ENCODE measurements at regions not wholly inside any gene's neighbourhood (a gene's known extent, or its start where the extent isn't known, plus 50 kb on each side); places are given as distances from the start of the nearest gene placed in this dataset.

GRCh38 chr2:121125350-121125749, 159.7 kb downstream of the TFCP2L1 start:
- no peak for DNase-seq

GRCh38 chr2:121128741-121129659, 156.0 kb downstream of the TFCP2L1 start:
- peak; percentile 59 to 73 (median 72) for DNase-seq

- no peak for DNase-seq
Measured at GRCh38 chr2:121129692-121130091, 155.3 kb downstream of the TFCP2L1 start.

- no peak for DNase-seq
Measured at GRCh38 chr2:121130301-121130850, 154.6 kb downstream of the TFCP2L1 start.

GRCh38 chr2:121131375-121131774, 153.6 kb downstream of the TFCP2L1 start:
- DNase-seq = no peak

- DNase-seq = no peak
Measured at GRCh38 chr2:121132054-121132761, 152.8 kb downstream of the TFCP2L1 start.

GRCh38 chr2:121132762-121133107, 152.3 kb downstream of the TFCP2L1 start:
- DNase-seq = no peak

GRCh38 chr2:121133551-121134319, 151.3 kb downstream of the TFCP2L1 start:
- DNase-seq = no peak

- DNase-seq = no peak
Measured at GRCh38 chr2:121134728-121135127, 150.3 kb downstream of the TFCP2L1 start.

- no peak for DNase-seq
Measured at GRCh38 chr2:121135168-121135853, 149.7 kb downstream of the TFCP2L1 start.

- peak in 1 of 3 donors; percentile 19 for DNase-seq
Measured at GRCh38 chr2:121136323-121136722, 148.7 kb downstream of the TFCP2L1 start.

- no peak for DNase-seq
Measured at GRCh38 chr2:121137571-121137970, 147.4 kb downstream of the TFCP2L1 start.

GRCh38 chr2:121140734-121141133, 144.3 kb downstream of the TFCP2L1 start:
- no peak for DNase-seq

- no peak for DNase-seq
Measured at GRCh38 chr2:121142452-121142851, 142.6 kb downstream of the TFCP2L1 start.

- DNase-seq = no peak
Measured at GRCh38 chr2:121144111-121144510, 140.9 kb downstream of the TFCP2L1 start.

GRCh38 chr2:121146630-121147029, 138.4 kb downstream of the TFCP2L1 start:
- no peak for DNase-seq

- DNase-seq = no peak
Measured at GRCh38 chr2:121147766-121148165, 137.2 kb downstream of the TFCP2L1 start.

GRCh38 chr2:121148481-121148880, 136.5 kb downstream of the TFCP2L1 start:
- no peak for DNase-seq

GRCh38 chr2:121149384-121149783, 135.6 kb downstream of the TFCP2L1 start:
- DNase-seq = no peak

- no peak for DNase-seq
Measured at GRCh38 chr2:121150126-121150525, 134.9 kb downstream of the TFCP2L1 start.

- DNase-seq = no peak
Measured at GRCh38 chr2:121150713-121151112, 134.3 kb downstream of the TFCP2L1 start.
